Activated naive CD4-positive, alpha-beta T cell treated with anti-CD3 and anti-CD28 coated beads, Interleukin-2, amount 10 ng/mL, durations not matched to agents 7 days and 5 days (primary cell): ENCODE measurements at regions not wholly inside any gene's neighbourhood (a gene's known extent, or its start where the extent isn't known, plus 50 kb on each side); places are given as distances from the start of the nearest gene placed in this dataset.
"Not testable (repeated sequence)": the region's sequence is repeated elsewhere in the genome, so short reads cannot be mapped to it uniquely, and the experiment has no call there.

Source experiments
- CTCF ChIA-PET: fragments of 350-600 bp; sonication (Branson Sonifier 250); formaldehyde crosslinking; loops from one replicate; lab custom pipeline; 2021; ENCODE audit warnings: antibody characterized with exemption; lab: Charles Lee
- DNase-seq: peaks from one replicate; pipeline ENCODE4 v3.0.0-alpha.2; 2020
- H3K27ac Mint-ChIP-seq: one replicate; pipeline ENCODE4 v1.8.0; 2021; ENCODE audit warnings: mild to moderate bottlenecking, moderate library complexity, mixed read lengths
- H3K27me3 Mint-ChIP-seq: one replicate; pipeline ENCODE4 v1.8.0; 2021; ENCODE audit warnings: mild to moderate bottlenecking, mixed read lengths
- H3K36me3 Mint-ChIP-seq: one replicate; pipeline ENCODE4 v1.8.0; 2021; ENCODE audit warnings: mixed read lengths
- H3K4me1 Mint-ChIP-seq: one replicate; pipeline ENCODE4 v1.8.0; 2021; ENCODE audit warnings: mixed read lengths
- H3K4me3 Mint-ChIP-seq: one replicate; pipeline ENCODE4 v1.8.0; 2021; ENCODE audit warnings: mild to moderate bottlenecking, moderate library complexity, mixed read lengths
- H3K9me3 Mint-ChIP-seq: one replicate; pipeline ENCODE4 v1.8.0; 2021; ENCODE audit warnings: mixed read lengths

- no peak overlapping the region for H3K4me3 Mint-ChIP-seq
- no peaks in the 10 kb centered on the region for H3K36me3 Mint-ChIP-seq
- CTCF ChIA-PET, result no interaction called here
- H3K4me1 Mint-ChIP-seq, result no peaks in the 10 kb centered on the region
- no peak overlapping the region for H3K27ac Mint-ChIP-seq
- no peaks in the 10 kb centered on the region for H3K27me3 Mint-ChIP-seq
- H3K9me3 Mint-ChIP-seq, result peaks cover 6% of the 10 kb centered on the region
- no peak for DNase-seq
Observed at GRCh38 chr10:57119684-57120083, 758.6 kb upstream of the ZWINT start.

GRCh38 chr10:57113545-57113944, 752.5 kb upstream of the ZWINT start:
- Mint-ChIP-seq H3K27me3 (no peaks in the 10 kb centered on the region), H3K9me3 (peaks cover 1% of the 10 kb centered on the region), H3K27ac (no peak overlapping the region), H3K4me1 (no peaks in the 10 kb centered on the region), H3K4me3 (no peak overlapping the region), H3K36me3 (no peaks in the 10 kb centered on the region)
- CTCF ChIA-PET, result no interaction called here
- no peak for DNase-seq

GRCh38 chr10:57102236-57102635, 741.2 kb upstream of the ZWINT start:
- Mint-ChIP-seq H3K27ac (no peak overlapping the region), H3K27me3 (no peaks in the 10 kb centered on the region), H3K4me1 (no peaks in the 10 kb centered on the region), H3K4me3 (no peak overlapping the region), H3K9me3 (peaks cover 1% of the 10 kb centered on the region), H3K36me3 (no peaks in the 10 kb centered on the region)
- CTCF ChIA-PET, result no interaction called here
- DNase-seq, result no peak

- CTCF ChIA-PET, result no interaction called here
- DNase-seq, result no peak
- H3K27me3 Mint-ChIP-seq, result no peaks in the 10 kb centered on the region
Observed at GRCh38 chr10:57098146-57098545, 737.1 kb upstream of the ZWINT start.

GRCh38 chr10:57096044-57096443, 735.0 kb upstream of the ZWINT start:
- Mint-ChIP-seq H3K27me3 (no peaks in the 10 kb centered on the region), H3K36me3 (no peaks in the 10 kb centered on the region), H3K4me3 (no peak overlapping the region), H3K9me3 (peaks cover 1% of the 10 kb centered on the region), H3K4me1 (no peaks in the 10 kb centered on the region), H3K27ac (no peak overlapping the region)
- no peak for DNase-seq
- CTCF ChIA-PET, result no interaction called here

More at GRCh38 chr10:57098146-57098545, 737.1 kb upstream of the ZWINT start:
- H3K27ac Mint-ChIP-seq, result no peak overlapping the region
- peaks cover 1% of the 10 kb centered on the region for H3K9me3 Mint-ChIP-seq
- no peaks in the 10 kb centered on the region for H3K4me1 Mint-ChIP-seq
- no peak overlapping the region for H3K4me3 Mint-ChIP-seq
- H3K36me3 Mint-ChIP-seq, result no peaks in the 10 kb centered on the region

- peaks cover 1% of the 10 kb centered on the region for H3K9me3 Mint-ChIP-seq
- no peak overlapping the region for H3K4me3 Mint-ChIP-seq
- DNase-seq, result no peak
- CTCF ChIA-PET, result no interaction called here
- H3K4me1 Mint-ChIP-seq, result no peaks in the 10 kb centered on the region
- H3K27me3 Mint-ChIP-seq, result no peaks in the 10 kb centered on the region
- no peaks in the 10 kb centered on the region for H3K36me3 Mint-ChIP-seq
- H3K27ac Mint-ChIP-seq, result no peak overlapping the region
Observed at GRCh38 chr10:57094965-57095364, 733.9 kb upstream of the ZWINT start.

- Mint-ChIP-seq H3K4me3 (no peak overlapping the region), H3K27ac (no peak overlapping the region), H3K9me3 (peaks cover 3% of the 10 kb centered on the region), H3K4me1 (no peaks in the 10 kb centered on the region), H3K36me3 (no peaks in the 10 kb centered on the region), H3K27me3 (no peaks in the 10 kb centered on the region)
- no peak for DNase-seq
- CTCF ChIA-PET, result no interaction called here
Observed at GRCh38 chr10:57094083-57094482, 733.0 kb upstream of the ZWINT start.

- no peaks in the 10 kb centered on the region for H3K4me1 Mint-ChIP-seq
- no peak for DNase-seq
- H3K27ac Mint-ChIP-seq, result no peak overlapping the region
- H3K27me3 Mint-ChIP-seq, result no peaks in the 10 kb centered on the region
- H3K4me3 Mint-ChIP-seq, result no peak overlapping the region
- CTCF ChIA-PET, result no interaction called here
- peaks cover 31% of the 10 kb centered on the region for H3K9me3 Mint-ChIP-seq
- no peaks in the 10 kb centered on the region for H3K36me3 Mint-ChIP-seq
Observed at GRCh38 chr10:57053530-57053929, 692.5 kb upstream of the ZWINT start.

- Mint-ChIP-seq H3K27me3 (no peaks in the 10 kb centered on the region), H3K4me3 (no peak overlapping the region), H3K27ac (no peak overlapping the region), H3K9me3 (peaks cover 14% of the 10 kb centered on the region), H3K4me1 (no peaks in the 10 kb centered on the region), H3K36me3 (no peaks in the 10 kb centered on the region)
- CTCF ChIA-PET, result no interaction called here
- no peak for DNase-seq
Observed at GRCh38 chr10:57049096-57049495, 688.0 kb upstream of the ZWINT start.

- Mint-ChIP-seq H3K27ac (no peak overlapping the region), H3K36me3 (no peaks in the 10 kb centered on the region), H3K27me3 (no peaks in the 10 kb centered on the region), H3K4me3 (no peak overlapping the region), H3K9me3 (peaks cover 4% of the 10 kb centered on the region), H3K4me1 (no peaks in the 10 kb centered on the region)
- CTCF ChIA-PET, result no interaction called here
- DNase-seq, result no peak
Observed at GRCh38 chr10:57038531-57038930, 677.5 kb upstream of the ZWINT start.

- peaks cover 18% of the 10 kb centered on the region for H3K9me3 Mint-ChIP-seq
- no peaks in the 10 kb centered on the region for H3K4me1 Mint-ChIP-seq
- no peaks in the 10 kb centered on the region for H3K36me3 Mint-ChIP-seq
- CTCF ChIA-PET, result no interaction called here
- no peak overlapping the region for H3K27ac Mint-ChIP-seq
- DNase-seq, result no peak
- no peak overlapping the region for H3K4me3 Mint-ChIP-seq
- no peaks in the 10 kb centered on the region for H3K27me3 Mint-ChIP-seq
Observed at GRCh38 chr10:57035310-57035709, 674.3 kb upstream of the ZWINT start.

- H3K27ac Mint-ChIP-seq, H3K27me3 Mint-ChIP-seq, H3K4me1 Mint-ChIP-seq, H3K4me3 Mint-ChIP-seq, CTCF ChIA-PET, H3K36me3 Mint-ChIP-seq, DNase-seq: not testable (repeated sequence)
- H3K9me3 Mint-ChIP-seq, result peaks cover 26% of the 10 kb centered on the region
Observed at GRCh38 chr10:57032301-57032700, 671.2 kb upstream of the ZWINT start.

- Mint-ChIP-seq H3K27ac (no peak overlapping the region), H3K9me3 (peaks cover 26% of the 10 kb centered on the region), H3K4me1 (no peaks in the 10 kb centered on the region), H3K4me3 (no peak overlapping the region), H3K36me3 (no peaks in the 10 kb centered on the region), H3K27me3 (no peaks in the 10 kb centered on the region)
- DNase-seq, result no peak
- CTCF ChIA-PET, result no interaction called here
Observed at GRCh38 chr10:57031346-57031745, 670.3 kb upstream of the ZWINT start.

- Mint-ChIP-seq H3K36me3 (no peaks in the 10 kb centered on the region), H3K27ac (no peak overlapping the region), H3K4me1 (no peaks in the 10 kb centered on the region), H3K4me3 (no peak overlapping the region), H3K27me3 (no peaks in the 10 kb centered on the region), H3K9me3 (peaks cover 16% of the 10 kb centered on the region)
- CTCF ChIA-PET, result no interaction called here
- no peak for DNase-seq
Observed at GRCh38 chr10:57026307-57026706, 665.2 kb upstream of the ZWINT start.

- no peaks in the 10 kb centered on the region for H3K4me1 Mint-ChIP-seq
- H3K27ac Mint-ChIP-seq, result no peak overlapping the region
- no peaks in the 10 kb centered on the region for H3K27me3 Mint-ChIP-seq
- H3K36me3 Mint-ChIP-seq, result no peaks in the 10 kb centered on the region
- no peak overlapping the region for H3K4me3 Mint-ChIP-seq
- H3K9me3 Mint-ChIP-seq, result no peaks in the 10 kb centered on the region
- DNase-seq, result no peak
- CTCF ChIA-PET, result no interaction called here
Observed at GRCh38 chr10:57023626-57024025, 662.6 kb upstream of the ZWINT start.

GRCh38 chr10:57018452-57018851, 657.4 kb upstream of the ZWINT start:
- Mint-ChIP-seq H3K4me3 (no peak overlapping the region), H3K27me3 (no peaks in the 10 kb centered on the region), H3K27ac (no peak overlapping the region), H3K36me3 (no peaks in the 10 kb centered on the region), H3K9me3 (peaks cover 19% of the 10 kb centered on the region), H3K4me1 (no peaks in the 10 kb centered on the region)
- CTCF ChIA-PET, result no interaction called here
- no peak for DNase-seq
